Left lobe of liver (tissue), 2 donors: ENCODE measurements at regions not wholly inside any gene's neighbourhood (a gene's known extent, or its start where the extent isn't known, plus 50 kb on each side); places are given as distances from the start of the nearest gene placed in this dataset.
"Not testable (repeated sequence)": the region's sequence is repeated elsewhere in the genome, so short reads cannot be mapped to it uniquely, and the experiment has no call there.

Experiments
- ATAC-seq: fragments of 200-7000 bp; cut with Tn5 transposase; one replicate; pipeline ENCODE4 v1.9.1; 2020; ENCODE audit warnings: mild to moderate bottlenecking, moderate library complexity
- DNase-seq: peaks from one replicate; pipeline ENCODE4 v3.0.0-alpha.2; 2020; ENCODE audit warnings: low spot score
- donor health status: DM: no; HTN: no; CAD: no; lungs with moderate emphysema.
- donor health status: DM: no; HTN: yes; CAD: no.

DNA sequence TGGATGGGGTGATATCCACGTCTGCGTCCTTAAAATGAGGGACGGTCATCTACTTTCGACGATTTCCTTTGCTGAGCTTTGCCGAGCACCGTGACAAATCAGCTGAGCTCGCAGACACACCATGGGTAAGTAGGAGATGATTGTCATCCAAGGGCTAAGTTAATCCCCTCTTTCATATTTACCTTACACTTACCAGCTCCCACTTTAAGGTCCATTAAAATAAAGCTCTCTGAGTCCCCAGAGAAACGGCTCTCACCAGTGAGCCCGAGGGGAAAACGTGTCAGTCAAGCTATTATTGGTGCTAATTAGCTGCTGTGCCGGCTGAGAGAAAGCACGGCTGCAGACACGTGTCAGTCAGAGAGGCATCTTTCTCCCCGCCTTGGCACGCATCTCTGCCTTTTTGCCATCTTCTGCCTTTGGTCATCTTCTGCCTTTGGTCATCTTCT lies 72.2 kb downstream of the CRLF2 start:
- no peak for DNase-seq
- ATAC-seq, result no peak

DNA sequence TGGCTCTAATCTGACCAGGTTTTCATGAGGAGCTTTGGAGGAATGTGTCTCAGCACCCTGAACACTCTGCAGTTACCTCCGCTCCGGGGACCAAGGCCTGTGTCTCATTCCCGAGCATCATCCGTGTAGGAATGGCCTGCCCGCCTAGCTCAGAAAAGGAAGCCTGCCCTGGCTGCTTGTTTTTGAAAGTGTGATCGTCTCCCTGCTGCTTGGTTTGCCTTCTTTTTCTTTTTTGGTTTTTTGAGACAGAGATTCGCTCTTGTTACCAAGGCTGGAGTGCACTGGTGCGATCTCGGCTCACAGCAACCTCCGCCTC lies 73.3 kb downstream of the CRLF2 start:
- no peak for ATAC-seq
- DNase-seq, result no peak

DNA sequence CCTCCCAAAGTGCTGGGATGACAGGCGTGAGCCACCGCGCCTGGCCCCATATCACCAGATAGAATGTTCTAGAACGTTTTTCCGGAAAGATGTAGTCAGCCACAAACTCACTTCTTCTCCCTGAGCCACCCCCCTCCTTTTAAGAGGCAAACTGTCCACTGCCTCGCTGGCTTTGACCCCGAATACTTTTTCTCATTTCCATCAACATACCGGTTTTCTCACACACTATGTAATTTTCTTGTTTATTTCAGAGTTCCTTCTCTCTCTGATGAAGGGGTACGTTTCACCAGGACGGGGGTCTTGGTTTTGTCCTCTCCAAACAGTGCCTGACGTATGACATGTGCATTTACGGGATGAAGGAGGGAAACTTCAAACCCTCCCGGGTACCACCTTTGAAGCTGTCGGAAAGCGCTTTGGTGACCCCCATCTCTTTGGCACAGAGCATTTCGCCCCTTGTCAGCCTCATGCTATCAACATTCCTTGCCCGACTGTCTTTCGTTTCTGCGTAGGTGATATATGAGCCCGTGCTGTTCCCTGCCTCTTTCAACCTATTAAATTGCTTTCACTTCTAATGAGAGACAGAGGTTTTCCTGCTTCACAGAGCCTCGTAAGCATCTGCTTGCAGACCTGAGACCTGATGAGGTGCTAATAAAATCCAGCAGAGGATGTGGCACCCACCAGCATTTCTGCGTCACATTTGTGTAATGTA lies 73.8 kb downstream of the CRLF2 start:
- ATAC-seq (no peak), DNase-seq (peak; percentile 7)

DNA sequence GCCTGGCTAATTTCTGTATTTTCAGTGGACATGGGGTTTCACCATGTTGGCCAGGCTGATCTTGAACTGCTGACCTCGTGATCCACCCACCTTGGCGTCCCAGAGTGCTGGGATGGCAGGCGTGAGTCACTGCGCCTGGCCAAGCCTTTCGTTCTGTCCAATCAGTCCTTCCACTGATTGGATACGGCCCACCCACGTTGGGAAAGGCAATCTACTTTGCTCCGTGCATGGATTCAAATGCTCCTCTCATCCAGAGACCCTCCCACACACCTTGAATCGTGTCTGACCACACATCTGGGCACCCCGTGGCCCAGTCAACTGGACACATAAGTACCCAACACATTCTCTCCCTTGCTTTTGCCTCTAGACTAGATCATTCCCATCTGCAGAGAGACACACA lies 74.9 kb downstream of the CRLF2 start:
- no peak for ATAC-seq
- peak; percentile 8 for DNase-seq

DNA sequence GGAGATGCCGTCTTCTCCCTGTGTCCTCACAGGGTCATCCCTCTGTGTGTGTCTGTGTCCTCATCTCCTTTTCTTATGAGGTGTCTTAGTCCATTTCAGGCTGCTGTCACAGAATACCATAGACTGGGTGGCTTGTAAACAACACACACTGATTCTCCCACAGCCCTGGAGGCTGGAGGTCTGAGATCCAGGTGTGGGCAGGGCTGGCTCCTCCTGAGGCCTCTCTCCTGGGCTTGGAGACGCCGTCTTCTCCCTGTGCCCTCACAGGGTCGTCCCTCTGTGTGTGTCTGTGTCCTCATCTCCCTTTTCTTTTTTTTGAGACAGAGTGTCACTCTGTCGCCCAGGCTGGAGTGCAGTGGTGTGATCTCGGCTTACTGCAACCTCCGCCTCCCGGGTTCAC lies 75.9 kb downstream of the CRLF2 start:
- not testable (repeated sequence) for DNase-seq, ATAC-seq

DNA sequence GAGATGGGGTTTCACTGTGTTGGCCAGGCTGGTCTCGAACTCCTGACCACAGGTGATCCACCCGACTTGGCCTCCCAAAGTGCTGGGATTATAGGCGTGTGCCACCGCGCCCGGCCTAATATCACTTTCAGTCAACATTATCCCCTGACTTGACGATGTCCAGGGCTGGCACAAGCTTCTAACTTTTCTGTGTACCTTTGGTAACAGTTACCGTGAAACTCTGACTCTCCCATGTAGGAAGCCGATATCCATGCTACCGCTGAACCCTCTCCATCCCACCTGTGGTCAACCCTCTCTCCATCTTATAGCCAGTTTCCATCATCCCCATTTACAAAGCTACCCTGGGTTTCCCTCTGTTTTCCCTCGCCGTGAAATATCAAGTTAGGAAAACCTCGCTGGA lies 77.5 kb downstream of the CRLF2 start:
- ATAC-seq, result no peak
- DNase-seq, result no peak

DNA sequence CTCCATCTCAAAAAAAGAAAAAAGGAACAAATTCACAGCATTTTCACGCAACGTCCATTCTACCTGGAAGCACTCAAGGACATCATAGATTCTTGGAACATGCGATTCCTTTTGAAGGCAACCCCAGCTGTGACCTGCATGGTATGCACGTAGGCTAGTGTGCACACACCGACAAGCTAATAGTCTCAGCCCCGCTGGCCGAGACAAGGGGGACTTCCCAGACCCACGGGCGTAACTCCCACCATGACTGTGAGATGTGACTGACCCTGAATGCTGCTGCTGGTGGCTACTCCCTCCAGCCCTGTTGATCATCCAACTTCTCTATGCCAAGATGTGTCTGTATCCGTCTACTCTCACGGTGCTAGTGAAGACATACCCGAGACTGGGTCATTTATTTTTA lies 78.3 kb downstream of the CRLF2 start:
- DNase-seq (no peak), ATAC-seq (no peak)

DNA sequence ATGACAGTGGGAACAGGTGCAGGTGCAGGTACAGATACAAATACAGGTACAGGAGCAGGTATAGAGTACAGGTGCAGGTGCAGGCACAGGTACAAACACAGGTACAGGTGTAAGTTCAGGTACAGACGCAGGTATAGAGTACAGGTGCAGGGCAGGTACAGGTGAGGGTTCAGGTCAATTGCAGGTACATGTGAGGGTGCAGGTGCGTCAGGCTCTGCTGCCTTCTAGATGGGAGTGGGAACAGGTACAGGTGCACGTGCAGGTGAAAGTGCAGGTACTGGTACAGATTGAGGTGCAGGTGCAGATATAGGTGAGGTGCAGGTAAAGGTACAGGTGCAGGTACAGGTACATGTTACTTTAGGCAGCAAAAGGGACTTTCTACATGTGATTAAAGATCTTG lies 85.7 kb downstream of the CRLF2 start:
- ATAC-seq (no peak), DNase-seq (no peak)

DNA sequence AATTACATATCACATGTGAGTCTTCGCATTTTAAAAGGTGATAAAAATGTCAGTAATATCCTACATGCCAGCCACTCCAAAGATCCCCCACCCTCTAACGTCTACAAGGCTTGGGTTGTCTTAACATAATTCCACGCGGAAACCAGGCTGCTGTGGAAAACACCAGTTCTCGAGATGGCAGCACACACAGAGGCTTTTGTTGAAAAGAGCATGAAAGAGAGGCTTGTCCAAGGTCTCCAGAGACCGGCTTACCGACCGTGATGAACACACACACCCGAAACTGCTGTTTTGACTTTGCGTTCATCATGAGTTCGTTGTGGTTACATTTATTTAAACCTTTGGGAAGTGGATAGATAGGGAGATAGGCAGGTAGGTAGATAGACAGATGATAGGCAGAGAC lies 87.9 kb downstream of the CRLF2 start:
- DNase-seq, result no peak
- ATAC-seq, result no peak

DNA sequence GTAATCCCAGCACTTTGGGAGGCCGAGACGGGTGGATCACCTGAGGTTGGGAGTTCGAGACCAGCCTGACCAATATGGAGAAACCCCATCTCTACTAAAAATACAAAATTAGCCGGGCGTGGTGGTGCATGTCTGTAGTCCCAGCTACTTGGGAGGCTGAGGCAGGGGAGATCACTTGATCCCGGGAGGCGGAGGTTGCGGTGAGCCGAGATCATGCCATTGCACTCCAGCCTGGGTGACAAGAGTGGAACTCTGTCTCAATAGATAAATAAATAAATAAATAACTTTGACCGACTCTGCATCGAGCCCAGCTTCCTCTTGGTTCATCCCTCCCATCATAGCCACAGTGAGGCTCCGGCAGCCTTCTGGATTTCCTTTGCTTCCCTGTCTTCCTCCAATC lies 89.6 kb downstream of the CRLF2 start:
- not testable (repeated sequence) for DNase-seq, ATAC-seq

DNA sequence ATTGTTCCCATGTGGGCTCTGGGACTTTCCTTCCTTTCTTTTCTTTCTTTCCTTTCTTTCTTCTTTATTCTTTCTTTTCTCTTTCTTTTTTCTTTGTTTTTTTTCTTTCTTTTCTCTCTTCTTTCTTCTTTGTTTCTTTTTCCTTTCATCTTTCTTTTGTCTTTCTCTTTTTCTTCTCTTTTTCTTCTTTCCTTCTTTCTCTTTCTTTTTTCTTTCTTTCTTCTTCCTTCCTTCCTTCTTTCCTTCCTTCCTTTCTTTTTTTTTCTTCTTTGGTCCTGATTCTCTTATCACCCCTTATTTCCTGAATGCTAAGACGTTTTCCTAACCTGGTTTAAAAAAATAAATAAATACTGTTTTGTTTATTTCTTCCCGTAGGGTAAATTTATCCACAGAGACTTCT lies 93.2 kb downstream of the CRLF2 start:
- DNase-seq (no peak), ATAC-seq (no peak)

DNA sequence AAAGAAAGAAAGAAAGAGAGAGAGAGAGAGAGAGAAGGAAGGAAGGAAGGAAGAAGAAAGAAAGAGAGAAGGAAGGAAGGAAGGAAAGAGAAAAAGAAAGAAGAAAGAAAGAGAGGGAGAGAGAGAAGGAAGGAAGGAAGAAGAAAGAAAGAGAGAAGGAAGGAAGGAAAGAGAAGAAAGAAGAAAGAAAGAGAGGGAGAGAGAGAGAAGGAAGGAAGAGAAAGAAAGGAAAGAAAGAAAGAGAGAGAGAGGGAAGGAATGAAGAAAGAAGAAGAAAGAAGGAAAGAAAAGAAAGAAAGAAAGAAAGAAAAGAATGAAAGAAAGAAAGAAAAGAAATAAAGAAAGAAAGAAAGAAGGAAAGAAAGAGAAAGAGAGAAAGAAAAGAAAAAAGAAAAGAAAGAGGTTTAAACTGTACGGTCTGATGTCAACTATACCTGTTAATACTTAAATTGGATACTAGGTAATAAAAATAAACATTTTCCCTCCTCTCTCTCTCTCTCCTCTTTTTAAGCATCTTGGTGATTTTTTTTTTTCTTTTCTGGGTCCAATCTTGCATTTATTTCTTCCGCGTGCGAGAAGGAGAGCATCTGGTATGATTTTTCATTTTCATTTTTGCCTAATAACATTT lies 93.8 kb downstream of the CRLF2 start:
- no peak for ATAC-seq

DNA sequence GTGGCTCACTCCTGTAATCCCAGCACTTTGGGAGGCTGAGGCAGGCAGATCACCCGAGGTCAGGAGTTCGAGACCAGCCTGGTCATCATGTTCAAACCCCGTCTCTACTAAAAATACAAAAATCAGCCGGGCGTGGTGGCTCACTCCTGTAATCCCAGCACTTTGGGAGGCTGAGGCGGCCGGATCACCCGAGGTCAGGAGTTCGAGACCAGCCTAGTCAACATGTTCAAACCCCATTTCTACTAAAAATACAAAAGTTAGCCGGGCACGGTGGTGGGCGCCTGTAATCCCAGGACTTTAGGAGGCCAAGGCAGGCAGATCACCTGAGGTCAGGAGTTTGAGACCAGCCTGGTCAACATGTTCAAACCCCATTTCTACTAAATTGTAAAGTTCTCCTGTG lies 97.0 kb downstream of the CRLF2 start:
- not testable (repeated sequence) for ATAC-seq, DNase-seq

More for the DNA sequence above, 93.8 kb downstream of the CRLF2 start:
- no peak for DNase-seq

DNA sequence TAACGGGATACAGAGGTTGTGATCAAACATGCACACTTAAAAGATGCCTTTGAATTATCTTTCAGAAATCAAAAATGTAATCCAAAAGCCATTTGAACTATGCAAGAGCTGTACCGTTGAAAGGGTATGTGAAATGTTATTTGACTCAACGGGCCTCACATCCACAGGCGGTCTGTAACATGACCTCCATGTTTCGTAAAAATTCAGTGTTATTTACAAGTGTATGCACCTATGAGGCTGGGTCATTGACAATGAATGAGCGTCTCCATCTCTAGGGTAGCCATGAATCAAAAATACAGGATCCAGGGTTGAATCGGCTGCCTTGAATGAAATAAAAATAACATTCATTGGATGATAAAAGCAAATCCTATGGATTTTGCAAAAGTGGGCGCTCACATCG lies 100.1 kb downstream of the CRLF2 start:
- DNase-seq, result no peak
- no peak for ATAC-seq

DNA sequence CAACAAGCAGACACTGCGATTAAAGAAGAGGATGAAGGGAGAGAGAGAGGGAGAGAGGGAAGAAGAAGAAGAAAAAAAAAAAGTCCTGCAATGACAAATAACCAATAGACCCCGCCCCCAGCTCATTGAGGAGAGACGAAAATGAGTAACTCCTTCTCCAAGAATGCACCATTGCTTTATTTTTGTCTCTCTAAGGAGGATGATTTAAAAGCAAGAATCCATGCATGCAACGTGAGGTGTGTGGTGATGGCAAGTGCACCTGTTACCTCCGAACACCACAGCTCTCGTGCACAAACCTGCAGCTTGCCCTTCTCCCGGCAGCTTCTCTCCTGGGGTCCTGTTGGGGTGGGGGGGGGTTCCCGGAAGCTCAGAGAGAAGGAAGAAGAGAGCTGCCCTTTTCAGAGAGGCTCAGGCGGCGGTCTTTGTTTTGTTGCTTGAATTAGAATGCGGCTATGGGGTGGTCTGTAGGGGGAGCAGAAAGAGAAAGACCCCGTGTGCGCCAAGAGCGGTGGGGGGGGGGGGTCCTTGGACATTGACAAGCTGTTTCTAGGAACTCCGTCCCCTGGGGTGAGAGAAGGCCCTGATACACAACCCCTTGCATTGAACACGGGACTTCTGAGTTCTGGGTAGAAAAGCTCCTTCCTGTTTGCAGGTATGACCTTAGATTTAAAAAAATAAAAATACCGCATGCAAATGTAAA lies 100.7 kb downstream of the CRLF2 start:
- ATAC-seq (no peak), DNase-seq (no peak)

DNA sequence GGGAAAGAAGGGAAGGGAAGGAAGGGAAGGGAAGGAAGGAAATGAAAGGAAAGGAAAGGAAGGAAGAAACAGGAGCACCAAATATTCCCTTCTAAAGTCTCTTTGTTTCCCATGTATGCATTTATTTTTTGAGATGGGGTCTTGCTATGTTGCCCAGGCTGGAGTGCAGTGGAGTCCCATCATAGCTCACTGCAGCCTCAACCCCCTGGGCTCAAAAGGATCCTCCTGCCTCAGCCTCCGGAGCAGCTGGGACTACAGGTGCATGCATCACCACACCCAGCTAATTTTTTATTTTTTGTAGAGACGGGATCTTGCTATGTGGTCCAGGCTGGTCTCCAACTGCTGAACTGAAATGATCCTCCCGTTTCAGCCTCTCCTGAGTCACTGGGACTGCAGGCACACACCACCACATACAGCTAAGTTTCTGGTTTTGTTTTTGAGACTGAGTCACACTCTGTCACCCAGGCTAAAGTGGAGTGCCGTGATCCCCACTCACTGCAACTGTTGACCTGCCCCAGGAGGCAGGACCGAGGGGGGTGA lies 102.8 kb downstream of the CRLF2 start:
- DNase-seq, result no peak
- no peak for ATAC-seq

DNA sequence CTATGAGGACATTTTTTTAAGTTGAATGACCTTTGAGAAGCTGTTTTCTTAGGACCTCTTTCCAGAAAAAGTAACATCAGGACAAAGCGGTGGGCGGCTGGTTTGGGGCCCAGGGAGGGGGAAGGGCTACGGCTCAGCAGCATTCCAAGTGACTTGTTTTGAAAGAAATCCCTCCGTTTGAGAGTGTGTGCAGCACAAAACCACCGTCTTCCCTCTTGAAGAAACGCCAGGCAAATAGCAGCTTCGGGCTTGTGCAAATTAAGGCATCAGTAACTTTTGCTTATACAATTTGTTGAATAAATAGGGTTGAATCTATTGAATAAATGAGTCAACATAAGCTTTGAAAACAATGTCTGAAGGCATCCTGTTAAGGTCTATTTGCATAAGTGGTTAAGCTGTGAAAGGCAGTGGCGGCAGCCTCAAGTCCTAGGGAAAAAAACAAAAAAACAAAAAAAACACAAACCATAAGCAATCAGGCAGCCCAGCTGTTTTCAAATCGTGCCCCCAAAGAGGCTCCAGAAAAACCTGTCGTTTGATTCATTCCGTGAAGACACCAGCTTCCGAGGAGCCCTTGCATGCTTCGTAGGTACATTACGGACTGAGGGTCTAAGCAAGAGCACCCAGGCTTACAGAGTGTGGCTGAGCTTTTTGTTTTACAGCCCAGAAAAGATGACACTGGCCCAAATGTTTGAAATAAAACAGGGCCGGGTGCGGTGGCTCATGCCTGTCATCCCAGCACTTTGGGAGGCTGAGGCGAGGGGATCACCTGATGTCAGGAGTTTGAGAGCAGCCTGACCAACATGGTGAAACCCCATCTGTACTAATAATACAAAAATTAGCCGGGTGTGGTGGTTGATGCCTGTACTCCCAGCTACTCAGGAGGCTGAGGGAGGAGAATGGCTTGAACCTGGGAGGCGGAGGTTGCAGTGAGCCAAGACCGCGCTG lies 103.7 kb downstream of the CRLF2 start:
- no peak for DNase-seq
- ATAC-seq, result no peak

DNA sequence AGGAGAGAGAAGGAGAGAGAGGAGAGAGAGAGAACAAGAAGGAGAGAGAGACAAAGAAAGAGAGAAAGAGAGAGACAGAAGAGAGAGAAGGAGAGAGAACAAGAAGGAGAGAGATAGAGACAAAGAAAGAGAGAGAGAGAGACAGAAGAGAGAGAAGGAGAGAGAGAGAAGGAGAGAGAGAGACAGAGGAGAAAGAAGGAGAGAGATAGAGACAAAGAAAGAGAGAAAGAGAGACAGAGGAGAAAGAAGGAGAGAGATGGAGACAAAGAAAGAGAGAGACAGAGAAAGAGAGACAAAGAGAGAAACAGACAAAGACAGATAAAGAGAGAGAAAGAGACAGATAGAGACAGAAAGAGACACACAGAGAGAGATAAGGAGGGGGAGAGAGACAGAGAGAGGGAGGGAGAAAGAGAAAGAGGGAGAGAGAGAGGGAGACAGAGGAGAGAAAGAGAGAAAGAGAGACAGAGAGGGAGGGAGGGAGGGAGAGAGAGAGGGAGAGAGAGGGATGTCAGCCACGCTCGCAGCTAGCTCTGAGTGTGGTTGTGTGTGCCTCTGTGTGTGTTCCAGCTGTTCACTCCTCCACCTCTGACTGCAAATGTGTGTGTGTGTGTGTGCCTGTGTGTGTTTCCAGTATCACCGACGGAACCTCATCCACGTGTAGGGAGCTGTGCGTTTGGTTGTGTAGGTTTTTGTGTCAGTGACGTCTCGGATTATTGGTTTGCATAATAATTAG lies 105.8 kb downstream of the CRLF2 start:
- DNase-seq (no peak), ATAC-seq (no peak)

DNA sequence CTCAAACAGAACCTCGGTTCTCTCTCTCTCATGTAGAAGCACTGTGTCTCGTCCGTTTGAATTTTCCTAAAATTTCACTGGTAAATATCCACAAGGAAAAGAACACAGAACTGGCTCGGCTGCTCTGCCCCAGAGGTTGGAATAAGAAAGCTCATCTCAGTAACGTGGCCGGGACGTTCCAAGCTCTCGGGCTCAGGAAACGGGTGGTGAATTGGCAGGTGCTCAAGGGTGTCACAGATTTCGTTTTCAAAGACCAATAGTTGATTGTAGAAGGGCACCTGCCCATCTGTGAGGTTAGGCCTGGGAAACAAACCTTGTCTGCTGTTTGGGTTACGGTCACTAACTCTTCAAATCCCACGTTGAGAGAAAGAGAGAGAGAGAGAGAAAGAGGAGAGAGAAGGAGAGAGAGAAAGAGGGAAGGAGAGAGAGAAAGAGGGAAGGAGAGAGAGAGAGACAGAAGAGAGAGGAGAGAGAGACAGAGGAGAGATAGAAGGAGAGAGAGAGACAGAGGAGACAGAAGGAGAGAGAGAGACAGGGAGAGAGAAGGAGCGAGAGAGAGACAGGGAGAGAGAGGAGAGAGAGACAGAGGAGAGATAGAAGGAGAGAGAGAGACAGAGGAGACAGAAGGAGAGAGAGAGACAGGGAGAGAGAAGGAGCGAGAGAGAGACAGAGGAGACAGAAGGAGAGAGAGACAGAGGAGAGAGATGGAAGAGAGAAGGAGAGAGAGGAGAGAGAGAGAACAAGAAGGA lies 106.6 kb downstream of the CRLF2 start:
- ATAC-seq, result peak; percentile 26

More for the DNA sequence above, 106.6 kb downstream of the CRLF2 start:
- no peak for DNase-seq
